Medulla oblongata (tissue), 1 donor: ENCODE measurements at regions not wholly inside any gene's neighbourhood (a gene's known extent, or its start where the extent isn't known, plus 50 kb on each side); places are given as distances from the start of the nearest gene placed in this dataset.
A peak's percentile ranks its signal among the peaks of the same experiment; 100 is the strongest.
"Not testable (repeated sequence)": the region's sequence is repeated elsewhere in the genome, so short reads cannot be mapped to it uniquely, and the experiment has no call there.

Source experiments
- DNase-seq: peaks from one replicate; pipeline ENCODE4 v3.0.0-alpha.2; 2015; ENCODE audit errors: extremely low spot score

GRCh38 chr1:232317350-232317749 is 312.6 kb downstream of the SIPA1L2 start:
- DNase-seq, result no peak

GRCh38 chr1:232316864-232317263 is 313.1 kb downstream of the SIPA1L2 start:
- DNase-seq, result no peak

- DNase-seq, result not testable (repeated sequence)
Measured at GRCh38 chr1:232313876-232314275, 316.1 kb downstream of the SIPA1L2 start.

DNA sequence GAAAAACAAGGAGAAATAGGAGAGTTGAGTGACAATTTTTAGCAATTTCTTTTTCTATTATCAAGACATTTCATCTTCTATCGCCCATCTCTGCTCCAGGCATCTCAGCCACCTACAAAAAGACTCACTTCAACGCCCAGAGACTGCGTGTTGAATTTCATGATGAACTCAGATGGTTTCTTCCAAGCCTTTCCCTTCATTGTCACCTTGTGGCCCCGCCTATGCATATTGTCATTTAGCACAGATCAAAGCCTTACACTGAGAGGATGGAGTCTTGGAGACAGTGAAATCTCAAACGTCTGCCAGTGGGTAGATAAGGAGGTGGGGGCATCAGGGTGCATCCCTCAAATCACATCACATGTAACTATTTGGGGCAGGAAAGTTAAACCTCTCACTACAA is 319.4 kb downstream of the SIPA1L2 start:
- DNase-seq, result no peak

DNA sequence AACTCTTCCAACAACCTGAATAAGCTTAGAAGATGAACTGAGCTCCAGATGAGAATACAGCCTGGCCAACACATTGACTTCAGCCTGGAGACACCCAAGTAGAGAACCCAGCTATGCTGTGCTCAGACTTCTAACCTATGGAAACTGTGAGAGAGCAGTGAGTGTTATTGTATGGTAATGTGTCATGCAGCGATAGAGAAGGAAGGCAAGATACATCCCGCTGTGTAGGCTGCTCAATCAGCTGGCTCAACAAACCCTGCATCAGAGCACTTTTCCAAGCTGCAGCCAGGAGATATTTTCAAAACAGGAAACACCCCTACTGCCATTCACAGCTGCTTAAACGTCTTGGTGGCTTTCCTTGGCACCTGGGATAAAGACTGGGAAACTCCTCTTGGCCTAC is 321.3 kb downstream of the SIPA1L2 start:
- DNase-seq, result no peak

DNA sequence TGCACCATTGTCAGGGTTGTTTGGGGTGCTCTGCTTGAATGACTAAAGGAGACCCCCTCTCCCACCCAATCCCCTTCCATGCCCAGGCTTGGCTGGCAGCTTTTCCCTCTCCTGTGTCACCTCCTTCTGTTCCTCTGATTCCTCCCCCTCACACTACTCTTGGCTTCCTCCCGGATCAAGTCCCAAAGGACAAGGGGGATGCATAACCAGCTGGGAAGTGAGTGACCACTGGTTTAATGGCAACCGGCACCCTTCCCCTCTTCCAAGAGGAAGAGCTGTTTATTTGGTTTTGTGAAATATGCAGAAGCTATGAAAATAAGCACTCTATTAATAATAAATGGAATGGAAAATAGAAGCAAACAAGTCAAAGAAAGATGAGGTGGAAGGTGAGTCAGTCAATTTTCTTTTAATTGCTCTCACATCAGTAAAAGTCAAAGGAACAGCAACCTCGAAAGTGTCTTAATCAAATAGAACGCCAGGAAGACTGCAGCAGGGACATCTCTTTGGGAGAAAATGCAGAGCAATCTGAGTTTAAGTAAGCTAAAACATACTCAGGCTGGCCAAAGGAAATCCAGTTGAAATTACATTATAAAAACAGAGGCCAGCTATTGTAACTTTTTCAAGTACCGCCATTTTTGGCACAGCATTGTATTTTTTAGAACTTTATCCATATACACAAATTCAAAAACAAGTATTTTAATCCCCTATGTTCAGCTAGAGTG is 322.5 kb downstream of the SIPA1L2 start:
- DNase-seq, result no peak

DNA sequence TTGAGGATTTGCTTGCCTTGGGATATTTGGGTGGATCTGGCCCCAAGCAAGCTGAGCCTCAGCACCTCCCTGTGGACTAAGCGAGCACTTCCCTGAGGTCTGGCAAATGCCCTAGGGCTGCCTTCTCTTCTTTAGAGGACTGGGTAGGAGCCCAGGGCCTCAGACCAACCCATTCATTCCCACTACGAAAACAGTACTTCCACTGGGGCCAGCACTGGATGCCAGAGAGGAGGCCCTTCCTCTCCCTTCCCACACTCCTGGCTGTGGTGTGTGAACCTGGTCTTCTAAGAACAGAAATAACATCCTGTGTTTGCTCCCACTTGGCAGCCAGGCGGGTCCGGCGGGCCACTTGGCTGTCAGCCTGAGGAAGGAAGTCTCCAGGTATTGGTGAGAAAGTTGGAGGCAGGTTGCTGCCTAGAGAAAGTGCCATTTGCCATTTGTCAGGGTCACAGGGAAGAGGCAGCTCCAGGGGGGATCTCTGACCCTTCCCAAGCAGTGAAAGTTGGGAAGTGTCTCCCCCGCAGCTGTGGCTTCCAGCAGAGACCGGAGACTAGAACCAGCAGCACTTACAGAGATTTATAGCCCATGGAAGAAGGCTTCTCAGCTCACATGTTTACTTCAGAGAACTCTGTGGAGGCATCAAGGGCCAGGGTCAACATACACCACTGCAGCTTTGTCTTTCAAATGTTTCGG is 323.5 kb downstream of the SIPA1L2 start:
- peak; percentile 12 for DNase-seq

DNA sequence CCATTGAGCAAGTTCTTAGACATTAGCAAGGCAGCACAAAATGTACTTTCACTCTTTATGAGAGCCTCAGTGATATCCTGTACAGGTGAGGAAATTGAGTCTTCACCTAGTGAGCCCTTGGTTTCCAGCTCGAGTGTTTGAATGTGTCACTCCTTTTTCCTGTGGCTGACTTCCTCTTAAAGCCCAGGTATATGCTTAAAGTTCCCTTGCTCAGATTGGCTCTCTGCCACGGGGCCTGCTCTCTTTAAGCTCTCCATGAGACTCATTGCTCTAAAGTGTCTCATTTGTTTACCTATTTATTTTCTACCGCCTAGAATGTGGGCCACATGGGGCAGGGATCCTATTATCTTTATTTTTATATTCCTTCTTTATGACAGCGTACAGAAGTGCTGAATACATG is 324.9 kb downstream of the SIPA1L2 start:
- no peak for DNase-seq

DNA sequence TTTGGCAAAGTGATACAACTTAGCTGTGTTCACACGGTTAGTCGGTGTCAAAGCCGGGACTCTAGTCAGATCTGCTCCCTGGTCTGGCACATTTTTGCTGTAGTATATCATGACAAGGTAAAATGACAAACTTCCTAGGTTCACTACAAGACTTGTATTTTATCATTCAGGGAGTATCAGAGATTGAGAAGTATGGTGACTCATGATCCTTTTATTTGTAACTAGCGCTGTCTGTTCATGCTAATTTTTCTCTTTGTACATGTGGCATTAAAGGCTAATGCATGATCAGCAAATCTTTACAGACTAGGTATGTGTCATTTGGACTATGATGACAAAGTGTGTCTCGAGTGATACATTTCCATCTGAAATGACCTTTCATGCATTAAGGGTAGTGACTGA is 326.7 kb downstream of the SIPA1L2 start:
- DNase-seq, result no peak

- DNase-seq, result no peak
Measured at GRCh38 chr1:232302376-232303221, 327.3 kb downstream of the SIPA1L2 start.

GRCh38 chr1:232301246-232301645 is 328.7 kb downstream of the SIPA1L2 start:
- DNase-seq, result no peak

GRCh38 chr1:232300466-232300865 is 329.5 kb downstream of the SIPA1L2 start:
- DNase-seq, result no peak

DNA sequence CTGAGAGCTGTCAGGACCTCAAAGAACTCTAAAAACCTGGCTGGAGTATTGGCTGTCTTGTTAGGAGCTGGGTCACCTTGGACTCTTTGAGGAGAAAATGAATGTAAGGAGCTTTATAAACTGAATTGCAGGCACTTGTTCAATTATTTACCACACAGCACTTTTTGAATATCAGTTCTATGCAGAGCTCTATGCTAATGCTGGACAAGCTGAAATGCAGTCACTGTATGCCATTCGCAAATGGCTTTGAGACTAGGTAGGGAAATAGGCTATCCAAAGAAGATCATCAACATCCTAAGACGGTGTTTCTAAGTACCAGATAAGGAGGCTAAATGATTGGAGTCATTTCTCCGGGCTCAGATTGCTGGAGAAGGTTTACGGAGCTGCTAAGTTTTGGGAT is 333.5 kb downstream of the SIPA1L2 start:
- DNase-seq, result no peak

GRCh38 chr1:232293361-232293760 is 336.6 kb downstream of the SIPA1L2 start:
- DNase-seq, result no peak

DNA sequence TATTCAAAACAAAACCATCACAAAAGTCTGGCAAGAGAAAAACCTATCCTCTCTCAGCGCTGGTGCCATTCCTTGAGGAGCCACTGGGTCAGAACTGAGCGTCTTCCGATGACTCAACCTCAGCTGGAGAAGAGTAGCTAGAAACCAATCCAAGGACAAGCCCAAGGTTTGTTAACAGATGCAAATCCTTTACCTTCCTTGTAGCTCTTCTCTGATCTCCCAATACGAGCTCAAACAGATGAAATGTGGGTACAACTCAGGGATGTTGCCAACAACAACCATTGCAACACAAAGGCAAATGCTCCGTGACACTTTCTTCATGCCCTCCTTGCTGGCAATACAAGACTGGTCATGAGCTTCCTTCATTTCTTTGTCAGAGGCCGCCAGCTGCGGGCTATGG is 337.1 kb downstream of the SIPA1L2 start:
- no peak for DNase-seq

GRCh38 chr1:232292239-232292638 is 337.7 kb downstream of the SIPA1L2 start:
- no peak for DNase-seq

GRCh38 chr1:232291681-232292080 is 338.3 kb downstream of the SIPA1L2 start:
- no peak for DNase-seq

- no peak for DNase-seq
Measured at GRCh38 chr1:232291261-232291660, 338.7 kb downstream of the SIPA1L2 start.

DNA sequence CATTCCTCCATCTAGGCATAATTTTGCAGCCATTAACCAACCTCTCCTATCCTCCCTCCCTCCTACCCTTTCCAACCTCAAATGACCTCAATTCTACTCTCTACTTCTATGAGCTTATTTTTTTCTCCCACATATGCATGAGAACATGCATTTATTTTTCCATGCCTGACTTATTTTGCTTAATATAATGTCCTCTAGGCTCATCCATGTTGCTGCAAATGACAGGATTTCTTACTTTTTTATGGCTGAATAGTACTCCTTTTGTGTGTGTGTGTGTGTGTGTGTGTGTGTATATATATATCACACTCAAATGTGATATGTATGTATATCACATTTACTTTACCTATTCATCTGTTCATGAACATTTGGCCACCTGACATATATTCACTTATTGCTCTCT is 339.4 kb downstream of the SIPA1L2 start:
- no peak for DNase-seq

DNA sequence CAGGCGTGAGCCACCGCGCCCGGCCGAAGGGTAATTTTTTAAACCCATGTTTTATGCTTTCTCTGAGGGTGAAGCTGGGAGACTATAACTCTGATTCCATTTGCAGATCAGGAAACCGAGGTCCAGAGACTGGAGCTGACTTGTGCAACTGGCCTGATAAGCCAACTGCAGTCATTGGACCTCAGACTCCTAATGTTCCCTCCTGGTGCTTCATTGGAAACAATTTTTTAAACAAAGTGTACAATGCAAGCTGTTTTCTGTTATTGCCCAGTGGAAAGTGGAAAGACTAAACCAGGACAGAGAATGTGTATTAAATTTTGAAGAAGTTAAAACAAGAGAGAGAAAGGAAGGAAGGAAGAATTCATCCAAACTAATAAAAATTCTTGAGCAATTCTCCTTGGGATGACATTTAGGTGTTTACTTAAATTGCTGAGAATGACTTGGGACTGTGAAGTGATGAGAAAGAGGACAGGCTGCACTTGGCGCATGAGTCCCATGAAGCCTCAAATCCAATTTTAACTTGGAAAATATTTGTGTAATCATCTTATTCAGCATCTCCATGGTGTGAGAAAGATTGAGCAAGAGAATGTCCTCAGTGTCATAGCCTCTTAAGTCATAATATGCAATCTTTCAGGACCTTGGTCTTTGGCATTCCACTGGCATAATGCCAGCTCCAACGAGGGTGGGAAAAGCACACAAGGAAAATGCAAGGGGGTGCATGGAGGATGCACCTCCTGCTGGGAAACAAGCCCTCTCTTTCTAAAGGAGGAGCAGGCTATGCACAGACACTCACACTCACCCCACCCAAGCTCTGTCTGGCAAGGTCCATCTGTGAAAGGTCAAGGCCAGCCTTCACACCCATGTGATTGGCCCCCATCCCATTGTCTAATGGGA is 342.0 kb downstream of the SIPA1L2 start:
- DNase-seq, result no peak

GRCh38 chr1:232285138-232285537 is 344.8 kb downstream of the SIPA1L2 start:
- DNase-seq, result no peak

GRCh38 chr1:232283864-232284263 is 346.1 kb downstream of the SIPA1L2 start:
- DNase-seq, result no peak
